ENCODE measurements at regions not wholly inside any gene's neighbourhood (a gene's known extent, or its start where the extent isn't known, plus 50 kb on each side); places are given as distances from the start of the nearest gene placed in this dataset.
"Not testable (repeated sequence)": the region's sequence is repeated elsewhere in the genome, so short reads cannot be mapped to it uniquely, and the experiment has no call there.

- peak; percentile 87 for DNase-seq (ENCODE audit: low read depth)
- H3K4me3 ChIP-seq (ENCODE audit: low read depth, low read length) = no peak overlapping the region
- no peak for TF ChIP-seq CTCF (IDR thresholded peaks at IDR 0.05; ENCODE audit: insufficient read depth, low read length)
Measured at GRCh38 chr1:72397786-72398185, 115.4 kb upstream of the NEGR1 start.

- no peak for TF ChIP-seq CTCF (IDR thresholded peaks at IDR 0.05; ENCODE audit: insufficient read depth, low read length)
- H3K4me3 ChIP-seq (ENCODE audit: low read depth, low read length) = no peak overlapping the region
- DNase-seq (ENCODE audit: low read depth) = no peak
Measured at GRCh38 chr1:72394457-72394856, 112.1 kb upstream of the NEGR1 start.

GRCh38 chr1:72379072-72379471 is 96.7 kb upstream of the NEGR1 start:
- TF ChIP-seq CTCF (IDR thresholded peaks at IDR 0.05; ENCODE audit: insufficient read depth, low read length) = no peak
- no peak overlapping the region for H3K4me3 ChIP-seq (ENCODE audit: low read depth, low read length)
- DNase-seq (ENCODE audit: low read depth) = no peak

- no peak overlapping the region for H3K4me3 ChIP-seq (ENCODE audit: low read depth, low read length)
- no peak for TF ChIP-seq CTCF (IDR thresholded peaks at IDR 0.05; ENCODE audit: insufficient read depth, low read length)
- DNase-seq (ENCODE audit: low read depth) = no peak
Measured at GRCh38 chr1:72375226-72375625, 92.9 kb upstream of the NEGR1 start.

GRCh38 chr1:72371259-72372035 is 89.1 kb upstream of the NEGR1 start:
- no peak for DNase-seq (ENCODE audit: low read depth)
- no peak overlapping the region for H3K4me3 ChIP-seq (ENCODE audit: low read depth, low read length)
- no peak for TF ChIP-seq CTCF (IDR thresholded peaks at IDR 0.05; ENCODE audit: insufficient read depth, low read length)

GRCh38 chr1:72370836-72371235 is 88.5 kb upstream of the NEGR1 start:
- DNase-seq (ENCODE audit: low read depth); H3K4me3 ChIP-seq (ENCODE audit: low read depth, low read length): not testable (repeated sequence)

GRCh38 chr1:72369069-72369757 is 86.9 kb upstream of the NEGR1 start:
- H3K4me3 ChIP-seq (ENCODE audit: low read depth, low read length) = no peak overlapping the region
- no peak for TF ChIP-seq CTCF (IDR thresholded peaks at IDR 0.05; ENCODE audit: insufficient read depth, low read length)
- DNase-seq (ENCODE audit: low read depth) = peak; percentile 4

Measured in fibroblast of the aortic adventitia (primary cell).